Neuronal stem cell (in vitro differentiated cells): ENCODE measurements at regions not wholly inside any gene's neighbourhood (a gene's known extent, or its start where the extent isn't known, plus 50 kb on each side); places are given as distances from the start of the nearest gene placed in this dataset.

Experiments used
- DNase-seq: peaks from one replicate; pipeline ENCODE4 v3.0.0-alpha.2; 2013; ENCODE audit warnings: low spot score
- H2AFZ ChIP-seq: one replicate; pipeline ENCODE4 v1.6.1; 2013; ENCODE audit warnings: mild to moderate bottlenecking, low read length, inconsistent platforms
- H2AK5ac ChIP-seq: 2 replicates; pipeline ENCODE4 v1.6.1; 2013; ENCODE audit warnings: low read depth, mild to moderate bottlenecking, inconsistent platforms, low read length, moderate library complexity, mixed read lengths
- H2BK120ac ChIP-seq: 2 replicates; pipeline ENCODE4 v1.6.1; 2013; ENCODE audit warnings: low read depth, mild to moderate bottlenecking, inconsistent platforms, low read length, moderate library complexity, mixed read lengths
- H2BK12ac ChIP-seq: one replicate; pipeline ENCODE4 v1.6.1; 2013; ENCODE audit warnings: low read length, inconsistent platforms
- H2BK15ac ChIP-seq: 2 replicates; pipeline ENCODE4 v1.6.1; 2013; ENCODE audit warnings: mild to moderate bottlenecking, low read length, inconsistent platforms, mixed read lengths
- H2BK5ac ChIP-seq: one replicate; pipeline ENCODE4 v1.6.1; 2013; ENCODE audit warnings: inconsistent platforms, mild to moderate bottlenecking, low read length, moderate library complexity
- H3K14ac ChIP-seq: one replicate; pipeline ENCODE4 v1.6.1; 2013; ENCODE audit warnings: low read length, inconsistent platforms
- H3K18ac ChIP-seq: 2 replicates; pipeline ENCODE4 v1.6.1; 2013; ENCODE audit warnings: low read length, inconsistent platforms
- H3K23ac ChIP-seq: 2 replicates; pipeline ENCODE4 v1.6.1; 2013; ENCODE audit warnings: low read depth, mild to moderate bottlenecking, mixed read lengths, low read length, inconsistent platforms; ENCODE audit not compliant: poor library complexity
- H3K27ac ChIP-seq: replicated peaks from 3 replicates; pipeline ENCODE4 v1.5.1; 2013; ENCODE audit warnings: low read length, inconsistent platforms
- H3K27me3 ChIP-seq, 3 experiments: 2 replicates each; pipeline ENCODE4 v1.6.1; 2013; ENCODE audit warnings: low read length in 3 of 3, mild to moderate bottlenecking in 2 of 3, inconsistent platforms in 1 of 3, low read depth in 1 of 3, mixed read lengths in 1 of 3, moderate library complexity in 1 of 3; ENCODE audit not compliant: control insufficient read depth in 3 of 3, insufficient read depth in 3 of 3
- H3K36me3 ChIP-seq, 2 donors: replicated peaks in 1 of 2; 2 replicates each; pipeline ENCODE4 v1.6.1; 2013; ENCODE audit warnings: low read length in 2 of 2; ENCODE audit not compliant: control insufficient read depth in 2 of 2, insufficient read depth in 2 of 2
- H3K4ac ChIP-seq: 2 replicates; pipeline ENCODE4 v1.6.1; 2013; ENCODE audit warnings: inconsistent platforms, mild to moderate bottlenecking, low read length, moderate library complexity
- H3K4me1 ChIP-seq, 2 donors: 1 replicate in 1 of 2; 2 replicates in 1 of 2; pipeline ENCODE4 v1.6.1; 2013; ENCODE audit warnings: low read length in 2 of 2, low read depth in 1 of 2; ENCODE audit not compliant: control insufficient read depth in 2 of 2, insufficient read depth in 1 of 2
- H3K4me2 ChIP-seq: one replicate; pipeline ENCODE4 v1.6.1; 2013; ENCODE audit warnings: mild to moderate bottlenecking, low read length, inconsistent platforms; ENCODE audit not compliant: insufficient read depth, poor library complexity, severe bottlenecking
- H3K4me3 ChIP-seq, 2 donors: 2 replicates each; pipeline ENCODE4 v1.5.1; 2013; ENCODE audit warnings: low read length in 2 of 2, mild to moderate bottlenecking in 2 of 2, inconsistent platforms in 1 of 2, moderate library complexity in 1 of 2
- H3K79me1 ChIP-seq: one replicate; pipeline ENCODE4 v1.6.1; 2013; ENCODE audit warnings: low read depth, mild to moderate bottlenecking, inconsistent platforms, low read length, moderate library complexity
- H3K9ac ChIP-seq: one replicate; pipeline ENCODE4 v1.6.1; 2013; ENCODE audit warnings: mild to moderate bottlenecking, low read depth, low read length, inconsistent platforms; ENCODE audit not compliant: poor library complexity
- H3K9me3 ChIP-seq, 2 donors: replicated peaks in 1 of 2; 2 replicates each; pipeline versions ENCODE3 to v1.6.1; 2013; ENCODE audit warnings: low read length in 2 of 2, mild to moderate bottlenecking in 2 of 2, inconsistent platforms in 1 of 2, low read depth in 1 of 2, mixed read lengths in 1 of 2, moderate library complexity in 1 of 2; ENCODE audit not compliant: control insufficient read depth in 2 of 2, insufficient read depth in 1 of 2
- H4K8ac ChIP-seq: one replicate; pipeline ENCODE4 v1.6.1; 2013; ENCODE audit warnings: low read depth, mild to moderate bottlenecking, inconsistent platforms, low read length, moderate library complexity
- H4K91ac ChIP-seq: one replicate; pipeline ENCODE4 v1.6.1; 2013; ENCODE audit warnings: low read length, low read depth, mild to moderate bottlenecking, inconsistent platforms; ENCODE audit not compliant: poor library complexity
- WGBS, 2 donors: extraction: QIAGEN DNeasy Blood & Tissue Kit; methylation state at CpG; one replicate each; pipeline ENCODE4 v1.1.7; 2013; ENCODE audit warnings: missing lambda C conversion rate in 2 of 2, mixed read lengths in 1 of 2; ENCODE audit not compliant: insufficient read length in 2 of 2, insufficient replicate concordance in 1 of 2; ENCODE audit errors: extremely low coverage in 2 of 2; 5-methylcytosine and 5-hydroxymethylcytosine counted together

DNA sequence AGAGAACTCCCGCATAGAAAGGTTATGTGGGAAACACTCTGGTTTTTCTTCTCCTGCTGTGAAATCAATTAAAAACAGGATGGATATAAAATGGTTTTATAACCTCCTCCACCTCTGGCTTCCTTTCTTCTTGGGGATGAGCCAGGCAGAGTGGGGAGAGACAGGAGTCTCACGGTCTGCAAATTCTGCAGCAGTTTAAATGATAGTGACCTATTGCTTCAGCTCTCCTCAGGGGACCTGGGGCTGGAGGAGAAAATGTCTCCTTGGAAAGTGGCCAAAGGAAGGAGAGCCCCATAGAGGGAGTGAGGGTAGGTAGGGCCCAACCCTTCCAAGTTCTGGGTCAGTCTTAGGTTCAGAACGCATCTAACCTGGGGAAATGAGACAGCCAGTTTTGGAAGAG lies 118.8 kb downstream of the MTX3 start:
- no peak overlapping the region for H2BK12ac ChIP-seq
- H3K14ac ChIP-seq, result no peak overlapping the region
- H3K18ac ChIP-seq, result no peak overlapping the region
- no peaks in the 10 kb centered on the region for H3K36me3 ChIP-seq
- WGBS, 2 donors, result no CpG with 5 or more reads among the region's 3 CpGs
- no peak overlapping the region for H2AK5ac ChIP-seq
- H3K27me3 ChIP-seq, result no peaks in the 10 kb centered on the region
- H3K4me1 ChIP-seq, result peaks cover 0 to 2% of the 10 kb centered on the region in 2 donors
- no peak overlapping the region for H4K8ac ChIP-seq
- no peak overlapping the region for H3K27ac ChIP-seq
- no peak overlapping the region for H3K4ac ChIP-seq
- no peaks in the 10 kb centered on the region for H3K9me3 ChIP-seq
- H3K23ac ChIP-seq, result no peak overlapping the region
- H3K4me2 ChIP-seq, result no peak overlapping the region
- no peak overlapping the region for H2AFZ ChIP-seq
- no peak overlapping the region for H2BK120ac ChIP-seq
- H3K79me1 ChIP-seq, result no peaks in the 10 kb centered on the region
- H4K91ac ChIP-seq, result no peak overlapping the region
- no peak overlapping the region for H2BK15ac ChIP-seq
- no peak overlapping the region for H2BK5ac ChIP-seq
- DNase-seq, result no peak
- H3K4me3 ChIP-seq, result no peak overlapping the region
- no peak overlapping the region for H3K9ac ChIP-seq

DNA sequence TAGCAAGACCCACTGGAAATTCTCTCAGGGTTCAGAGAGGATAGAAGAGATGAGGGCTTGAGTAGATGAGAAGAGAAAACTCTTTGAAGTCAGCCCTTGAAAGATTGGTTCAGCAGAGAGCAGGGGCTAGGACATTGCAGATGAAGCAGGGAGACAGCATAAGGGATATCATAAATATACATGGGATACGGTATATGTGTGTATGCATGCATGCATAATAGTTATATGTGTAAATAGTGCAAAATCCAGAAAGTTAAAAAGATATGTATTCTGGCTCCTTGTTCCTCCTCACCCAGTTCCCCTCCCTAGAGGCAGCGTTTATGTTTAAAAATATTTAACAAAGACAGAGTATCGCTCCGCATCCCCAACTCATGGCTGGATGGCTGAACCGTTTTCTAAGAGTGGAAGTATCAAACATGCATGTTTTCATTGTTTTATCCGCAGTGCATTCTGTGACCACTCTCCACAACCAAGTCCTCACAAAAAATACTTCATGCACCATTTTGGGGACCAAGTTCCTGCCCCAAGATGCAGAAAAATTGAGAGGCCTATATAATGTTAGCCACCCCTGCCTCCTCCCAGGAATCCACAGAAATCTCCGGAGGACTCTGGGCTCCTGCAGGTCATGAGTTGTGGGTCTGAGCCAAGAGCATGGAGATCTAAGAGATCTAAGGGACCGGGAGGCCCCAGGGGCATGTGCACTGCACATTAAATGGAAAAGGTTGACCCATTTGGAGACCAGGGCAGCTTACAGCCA lies 119.5 kb downstream of the MTX3 start:
- H3K27ac ChIP-seq, result no peak overlapping the region
- H3K27me3 ChIP-seq, result no peaks in the 10 kb centered on the region
- no peak overlapping the region for H3K14ac ChIP-seq
- H2BK12ac ChIP-seq, result no peak overlapping the region
- no peak overlapping the region for H2BK120ac ChIP-seq
- H3K4ac ChIP-seq, result no peak overlapping the region
- no peak overlapping the region for H4K91ac ChIP-seq
- no peak for DNase-seq
- H3K18ac ChIP-seq, result no peak overlapping the region
- no peak overlapping the region for H2AFZ ChIP-seq
- no peak overlapping the region for H4K8ac ChIP-seq
- H3K36me3 ChIP-seq, result no peaks in the 10 kb centered on the region
- H2AK5ac ChIP-seq, result no peak overlapping the region
- H3K79me1 ChIP-seq, result no peaks in the 10 kb centered on the region
- peaks cover 0 to 2% of the 10 kb centered on the region in 2 donors for H3K4me1 ChIP-seq
- WGBS, 2 donors, result no CpG with 5 or more reads among the region's 8 CpGs
- no peak overlapping the region for H2BK15ac ChIP-seq
- H3K9me3 ChIP-seq, result no peaks in the 10 kb centered on the region
- no peak overlapping the region for H3K4me3 ChIP-seq
- no peak overlapping the region for H2BK5ac ChIP-seq
- H3K9ac ChIP-seq, result no peak overlapping the region
- no peak overlapping the region for H3K23ac ChIP-seq
- H3K4me2 ChIP-seq, result no peak overlapping the region

DNA sequence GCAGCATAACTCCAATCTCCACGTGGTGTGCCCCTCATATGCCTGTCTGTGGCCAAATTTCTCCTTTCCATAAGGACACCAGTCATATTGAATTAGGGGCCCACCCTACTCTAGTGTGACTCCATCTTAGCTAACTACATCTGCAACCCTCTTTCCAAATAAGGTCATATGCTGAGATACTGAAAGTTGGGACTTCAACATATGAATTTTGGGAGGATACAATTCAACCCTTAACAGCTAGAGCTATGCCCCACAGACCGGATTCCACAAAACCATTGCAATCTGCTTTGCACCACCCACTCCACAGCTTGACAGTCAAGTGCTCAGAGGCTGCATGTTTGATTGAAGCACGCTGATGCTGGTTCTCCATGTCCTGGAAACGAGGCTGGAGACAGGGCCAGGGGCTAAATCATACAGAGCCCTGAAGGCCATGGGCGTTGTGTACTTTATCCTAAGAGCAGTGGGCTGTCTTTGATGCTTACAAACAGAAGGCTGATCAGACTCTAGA lies 122.8 kb downstream of the MTX3 start:
- Histone ChIP-seq H3K4me1 (no peaks in the 10 kb centered on the region), H4K91ac (no peak overlapping the region), H3K27ac (no peak overlapping the region), H2AFZ (no peak overlapping the region), H3K4me3 (no peak overlapping the region), H2AK5ac (no peak overlapping the region), H3K18ac (no peak overlapping the region), H2BK5ac (no peak overlapping the region), H3K9me3 (no peaks in the 10 kb centered on the region), H3K4me2 (no peak overlapping the region), H3K27me3 (no peaks in the 10 kb centered on the region), H3K9ac (no peak overlapping the region), H3K79me1 (no peaks in the 10 kb centered on the region), H2BK120ac (no peak overlapping the region), H2BK15ac (no peak overlapping the region), H3K36me3 (no peaks in the 10 kb centered on the region), H2BK12ac (no peak overlapping the region), H3K4ac (no peak overlapping the region), H3K23ac (no peak overlapping the region), H3K14ac (no peak overlapping the region), H4K8ac (no peak overlapping the region)
- WGBS, 2 donors, result no CpG with 5 or more reads among the region's 5 CpGs
- no peak for DNase-seq

DNA sequence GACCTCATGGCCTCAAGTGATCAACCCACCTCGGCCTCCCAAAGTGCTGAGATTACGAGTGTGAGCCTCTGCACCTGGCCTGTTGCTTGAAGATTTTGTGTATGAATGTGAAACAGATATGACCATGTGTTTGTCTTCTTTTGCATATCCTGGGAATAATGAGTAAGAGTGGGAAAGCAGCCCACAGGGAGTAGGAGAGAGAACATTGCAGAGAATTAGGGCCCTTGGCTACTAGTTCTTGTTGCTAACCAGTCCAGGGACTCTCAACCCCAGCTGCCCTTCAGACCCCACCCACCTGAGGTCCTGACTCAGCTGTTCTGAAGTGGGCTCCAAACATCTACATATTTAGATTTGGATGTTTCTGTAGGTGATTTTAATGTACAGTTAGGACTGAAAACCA lies 125.5 kb downstream of the MTX3 start:
- H2BK15ac ChIP-seq, result no peak overlapping the region

More for the DNA sequence above, 125.5 kb downstream of the MTX3 start:
- Histone ChIP-seq H2AFZ (no peak overlapping the region), H3K23ac (no peak overlapping the region), H3K14ac (no peak overlapping the region), H4K8ac (no peak overlapping the region), H3K27me3 (no peaks in the 10 kb centered on the region), H3K18ac (no peak overlapping the region), H3K4ac (no peak overlapping the region), H3K9ac (no peak overlapping the region), H3K4me2 (no peak overlapping the region), H2BK5ac (no peak overlapping the region), H3K27ac (no peak overlapping the region), H3K4me3 (no peak overlapping the region), H4K91ac (no peak overlapping the region), H2AK5ac (no peak overlapping the region), H3K9me3 (no peaks in the 10 kb centered on the region), H2BK12ac (no peak overlapping the region), H3K36me3 (no peaks in the 10 kb centered on the region), H3K4me1 (no peaks in the 10 kb centered on the region), H3K79me1 (no peaks in the 10 kb centered on the region), H2BK120ac (no peak overlapping the region)
- no peak for DNase-seq
- WGBS, 2 donors, result no CpG with 5 or more reads among the region's 2 CpGs
